NCI-H2227 (cell line): ENCODE measurements at regions not wholly inside any gene's neighbourhood (a gene's known extent, or its start where the extent isn't known, plus 50 kb on each side); places are given as distances from the start of the nearest gene placed in this dataset.
"Not testable (repeated sequence)": the region's sequence is repeated elsewhere in the genome, so short reads cannot be mapped to it uniquely, and the experiment has no call there.

Experiments used
- DNase-seq: peaks from one replicate; lab custom pipeline; 2025; ENCODE audit not compliant: unreplicated experiment; lab: John Stamatoyannopoulos, UW

DNA sequence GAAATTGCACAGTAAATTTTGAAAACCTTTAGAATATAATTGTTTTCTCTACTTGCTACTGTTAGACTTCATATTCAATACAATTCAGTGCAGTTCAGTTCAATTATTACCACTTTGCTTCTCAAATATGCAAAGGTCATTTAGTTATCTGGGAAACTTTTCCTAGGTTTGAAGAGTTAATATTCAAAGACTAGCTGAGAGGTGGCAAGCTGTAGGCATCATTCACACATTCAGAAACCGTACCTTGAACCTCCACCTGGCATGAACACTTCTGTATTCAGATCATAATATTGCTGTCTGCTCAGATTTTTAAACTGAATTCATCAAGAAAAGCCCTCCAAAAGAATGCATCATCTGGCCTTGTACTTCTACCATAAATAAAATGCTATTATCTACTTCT is 162.1 kb upstream of the PCSK5 start:
- DNase-seq: no peak

DNA sequence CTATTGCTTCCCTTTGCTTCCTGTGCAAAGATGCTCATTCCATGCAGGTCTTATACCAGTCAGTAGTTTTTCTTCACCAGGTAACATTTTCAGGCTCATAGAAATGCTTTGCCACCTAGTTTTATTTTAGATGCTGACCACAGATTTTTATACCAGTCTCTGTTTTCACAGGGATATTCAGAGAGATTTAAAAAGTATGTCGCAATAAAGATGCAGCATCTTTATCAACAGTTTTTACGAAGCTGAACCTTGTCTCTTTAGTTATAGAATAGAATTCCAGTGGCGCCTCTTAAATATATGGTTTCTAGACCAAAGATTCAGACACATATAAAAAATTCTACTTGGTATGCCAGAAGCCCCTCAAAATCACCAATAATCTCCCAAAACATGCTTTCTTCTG is 155.7 kb upstream of the PCSK5 start:
- DNase-seq: no peak

DNA sequence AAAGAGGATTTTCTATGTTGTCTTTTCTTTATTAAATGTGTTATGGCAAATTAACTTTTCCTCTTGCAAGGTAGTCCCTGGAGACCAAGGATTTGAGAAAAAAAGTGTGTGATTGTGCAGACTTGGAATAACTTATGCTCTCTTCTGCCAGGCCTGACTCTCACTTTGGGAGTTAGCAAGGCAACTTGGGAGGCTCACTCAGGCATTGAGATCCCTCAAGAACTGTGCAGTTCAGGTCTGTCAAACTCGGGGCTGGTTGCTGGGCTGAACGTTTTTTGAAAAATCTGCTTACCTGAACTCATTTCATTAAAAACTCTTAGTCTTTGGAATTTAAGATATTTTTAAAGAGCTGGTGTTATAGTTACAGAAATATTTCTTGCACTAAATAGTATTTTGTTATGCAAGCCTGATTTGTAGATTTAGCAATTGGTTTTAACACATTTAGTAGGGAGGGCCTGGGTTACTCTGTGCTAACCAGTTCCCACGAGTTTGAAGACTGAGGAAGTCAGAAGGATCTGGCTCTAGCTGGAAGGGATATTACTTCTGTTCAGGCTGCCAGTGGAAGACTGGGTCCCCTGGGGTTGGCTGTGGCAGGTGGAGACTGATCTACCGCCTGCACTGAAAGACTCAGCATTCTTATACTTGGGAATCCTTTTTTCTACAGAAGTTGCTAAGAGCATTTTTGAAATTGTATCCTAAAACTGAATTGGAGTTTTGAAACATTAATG is 150.4 kb upstream of the PCSK5 start:
- DNase-seq: no peak

DNA sequence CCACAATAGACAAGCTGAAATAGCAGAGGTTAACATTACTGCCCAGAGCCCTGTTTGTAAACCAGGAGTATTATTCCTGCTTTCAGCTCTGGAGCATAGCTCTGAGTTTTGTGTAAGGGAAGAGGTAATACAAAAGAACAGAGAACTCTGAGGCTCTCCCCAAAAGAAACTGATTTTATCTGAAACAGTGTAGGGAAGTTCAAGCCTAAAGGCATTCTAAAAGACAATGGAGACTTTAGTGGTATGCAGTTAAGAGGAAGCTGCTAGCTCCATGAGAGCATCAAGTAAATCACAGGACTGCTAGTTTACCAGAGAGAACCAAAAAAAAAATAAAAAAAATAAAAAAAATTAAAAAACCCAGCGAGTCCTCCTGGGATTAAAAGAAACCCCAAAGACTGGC is 146.6 kb upstream of the PCSK5 start:
- no peak for DNase-seq

DNA sequence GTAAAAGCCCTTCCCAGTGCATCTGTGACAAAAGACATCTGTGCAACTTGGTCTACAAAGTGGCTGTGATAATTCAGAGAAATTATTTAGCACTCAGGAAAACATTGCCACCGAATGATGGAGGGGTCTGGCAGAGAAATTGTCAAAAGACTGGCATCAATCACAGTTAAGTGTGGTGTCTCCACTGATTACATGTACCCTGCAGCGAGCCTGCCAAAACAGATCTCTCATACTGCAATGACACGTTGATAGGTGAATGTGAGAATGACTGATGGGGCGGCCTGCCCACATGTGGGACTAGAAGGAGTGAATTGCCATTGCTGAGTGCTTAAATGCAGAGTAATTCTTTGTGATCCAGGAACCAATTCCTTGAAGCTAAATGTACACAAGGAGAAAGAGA is 136.4 kb upstream of the PCSK5 start:
- DNase-seq: peak; percentile 88

DNA sequence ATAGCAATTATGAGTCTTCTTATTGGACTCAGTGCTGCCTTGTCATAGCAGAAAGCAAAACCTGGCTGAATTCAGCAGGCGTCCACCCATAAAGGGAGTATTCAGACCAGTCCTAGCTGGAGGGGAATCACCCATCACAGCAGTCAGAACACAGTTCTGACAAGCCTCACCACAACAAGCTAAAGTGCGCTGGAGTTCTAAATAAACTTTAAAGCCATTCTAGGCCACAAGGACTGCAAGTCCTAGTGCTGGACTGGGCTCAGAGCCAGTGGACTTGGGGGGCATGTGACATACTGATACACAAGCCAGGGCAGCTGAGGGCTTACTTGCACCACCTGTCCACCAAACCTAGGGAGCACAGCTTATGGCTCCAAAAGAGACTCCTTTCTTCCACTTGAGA is 115.3 kb upstream of the PCSK5 start:
- DNase-seq: no peak

DNA sequence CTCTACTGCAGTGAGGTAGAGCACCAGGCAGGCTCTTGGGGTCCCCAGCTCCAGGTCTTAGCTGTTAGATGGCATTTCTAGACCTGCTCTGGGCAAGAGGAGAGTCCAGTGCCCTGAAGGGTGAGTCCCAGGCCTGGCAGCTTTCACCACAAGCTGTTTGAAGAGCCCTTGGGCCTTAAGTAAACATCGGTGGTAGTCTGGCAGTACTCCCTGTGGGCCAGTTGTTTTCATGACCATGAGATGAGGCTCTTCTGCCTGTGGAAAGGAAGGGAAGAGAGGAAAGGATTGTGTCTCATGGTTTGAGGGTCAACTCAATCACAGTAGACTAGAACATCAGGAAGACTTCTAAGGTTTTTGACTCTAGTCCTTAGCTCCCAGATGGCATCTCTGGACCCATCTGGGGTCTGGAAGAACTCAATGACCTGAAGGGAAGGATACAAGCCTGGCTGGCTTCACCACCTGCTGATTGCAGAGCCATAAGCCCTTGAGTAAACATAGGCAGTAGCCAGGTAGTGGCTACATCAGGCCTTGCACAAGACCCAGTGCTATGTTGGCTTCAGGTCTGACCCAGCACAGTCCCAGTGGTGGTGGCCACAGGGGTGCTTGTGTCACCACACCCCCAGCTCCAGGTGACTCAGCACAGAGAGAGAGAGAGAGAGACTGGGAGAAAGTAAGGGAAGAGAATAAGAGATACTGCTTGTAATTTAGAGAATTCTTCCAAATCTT is 114.3 kb upstream of the PCSK5 start:
- no peak for DNase-seq

DNA sequence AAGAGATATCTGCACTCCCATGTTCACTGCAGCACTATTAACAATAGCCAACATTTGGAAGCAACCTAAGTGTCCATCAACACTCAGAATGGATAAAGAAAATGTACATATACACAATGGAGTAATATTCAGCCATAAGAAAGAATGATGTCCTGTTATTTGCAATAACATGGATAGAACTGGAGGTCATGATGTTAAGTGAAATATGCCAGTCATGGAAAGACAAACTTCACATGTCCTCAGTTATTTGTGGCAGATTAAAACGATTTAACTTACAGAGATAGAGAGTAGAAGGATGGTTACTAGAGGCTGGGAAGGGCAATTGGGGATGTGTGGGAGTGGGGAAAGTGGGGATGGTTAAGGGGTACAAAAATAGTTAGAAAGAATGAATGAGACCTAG is 110.3 kb upstream of the PCSK5 start:
- no peak for DNase-seq

DNA sequence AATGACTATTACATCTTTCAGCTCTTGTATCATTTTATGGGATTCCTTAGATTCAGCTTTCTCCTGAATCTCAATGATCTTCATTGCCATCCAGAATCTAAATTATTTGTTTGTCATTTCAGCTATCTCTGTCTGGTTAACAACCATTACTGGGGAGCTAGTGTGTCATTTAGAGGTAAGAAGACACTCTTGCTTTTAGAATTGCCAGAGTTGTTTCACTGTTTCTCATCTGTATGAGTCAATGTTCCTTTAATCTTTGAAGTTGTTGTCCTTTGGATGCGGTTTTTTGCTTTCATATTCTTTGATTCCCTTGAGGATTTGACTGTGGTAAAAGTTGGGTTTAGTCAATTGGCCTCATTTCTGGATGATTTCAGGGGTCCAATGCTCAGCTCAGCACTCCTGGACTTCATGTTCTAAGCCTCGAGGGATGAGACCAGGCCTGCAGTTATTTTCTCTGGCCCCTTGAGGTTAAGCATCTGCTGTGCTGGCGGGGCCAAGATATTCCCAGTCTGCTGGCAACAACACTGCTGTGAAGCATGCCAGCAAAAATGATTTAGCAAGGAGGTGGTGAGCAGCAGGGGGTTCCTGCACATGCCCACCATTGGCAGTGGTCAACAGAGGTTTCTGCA is 102.4 kb upstream of the PCSK5 start:
- DNase-seq: no peak

DNA sequence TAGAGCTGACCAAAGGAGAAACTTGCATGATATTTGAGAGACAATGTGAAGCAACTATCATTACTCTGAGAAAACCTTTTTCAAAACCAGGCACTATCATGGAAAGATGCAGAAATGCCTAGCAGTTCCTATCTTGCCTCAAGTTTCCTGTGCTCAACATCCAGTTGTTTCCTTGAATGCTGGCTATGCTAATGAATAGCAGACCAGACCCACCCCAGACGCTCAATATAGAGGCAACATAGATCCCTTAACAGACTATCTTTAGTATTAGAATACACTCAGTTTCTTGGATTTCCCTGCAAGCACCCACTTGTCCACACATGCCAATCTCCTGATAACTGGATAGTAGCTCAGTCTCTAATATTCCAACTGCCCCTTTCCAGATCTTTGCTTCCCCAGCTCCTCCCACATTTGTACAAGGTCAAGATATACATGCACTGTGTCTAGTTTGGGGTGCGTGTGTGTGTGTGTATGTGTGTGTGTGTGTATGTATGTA is 93.3 kb upstream of the PCSK5 start:
- no peak for DNase-seq

DNA sequence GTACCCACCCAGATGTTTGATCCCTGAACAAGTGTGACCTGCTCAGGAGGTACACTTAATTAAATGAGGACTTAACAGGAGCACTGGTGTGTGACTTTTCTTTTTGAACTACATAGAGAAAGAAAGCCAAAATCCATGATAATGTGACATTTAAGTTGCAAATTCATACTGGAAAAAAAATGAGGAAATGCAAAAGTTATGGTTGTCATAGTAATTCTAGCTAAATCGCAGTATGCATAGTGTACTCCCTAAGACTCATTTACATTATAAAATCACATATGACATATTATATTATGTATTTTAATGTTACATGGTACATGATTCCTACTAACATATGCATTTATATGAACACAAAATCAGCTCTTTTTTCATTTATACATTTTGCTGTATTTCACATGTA is 92.0 kb upstream of the PCSK5 start:
- DNase-seq: no peak

DNA sequence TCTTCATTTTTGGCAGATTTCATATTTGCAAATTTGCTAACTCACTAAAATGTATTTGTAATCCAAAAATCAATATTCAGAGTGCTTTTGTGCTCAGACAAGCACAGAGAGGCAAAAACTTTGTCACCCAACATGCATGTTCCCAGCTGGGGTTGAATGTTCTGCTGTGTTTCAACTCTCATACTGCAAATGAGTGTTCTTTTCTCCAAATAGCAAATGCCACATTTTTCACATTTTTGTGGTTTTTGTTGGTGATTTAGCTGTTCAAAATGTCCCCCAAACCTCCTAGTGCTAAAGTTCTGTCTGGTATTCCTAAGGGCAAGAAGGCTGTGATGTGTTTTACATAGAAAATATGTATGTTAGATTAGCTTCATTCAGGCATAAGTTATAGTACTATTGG is 87.3 kb upstream of the PCSK5 start:
- no peak for DNase-seq

DNA sequence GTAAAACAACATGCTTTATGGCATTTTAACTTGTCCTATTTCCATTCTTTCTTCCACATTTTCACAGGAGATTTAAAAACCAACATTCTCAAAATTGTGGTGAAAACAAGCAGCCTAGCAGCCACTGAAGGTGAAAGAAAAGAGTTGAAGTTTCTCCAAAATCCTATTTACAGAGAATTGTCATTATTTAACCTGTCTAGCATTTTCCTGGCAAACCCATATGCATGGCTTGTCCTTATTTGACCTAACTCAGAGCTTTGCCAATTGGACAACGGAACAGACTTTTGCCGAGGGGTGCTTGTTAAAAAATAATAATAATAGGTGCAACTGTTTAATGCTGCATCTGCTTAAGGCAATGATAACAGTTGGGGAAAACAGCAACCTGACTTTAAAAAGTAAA is 80.4 kb upstream of the PCSK5 start:
- DNase-seq: no peak

DNA sequence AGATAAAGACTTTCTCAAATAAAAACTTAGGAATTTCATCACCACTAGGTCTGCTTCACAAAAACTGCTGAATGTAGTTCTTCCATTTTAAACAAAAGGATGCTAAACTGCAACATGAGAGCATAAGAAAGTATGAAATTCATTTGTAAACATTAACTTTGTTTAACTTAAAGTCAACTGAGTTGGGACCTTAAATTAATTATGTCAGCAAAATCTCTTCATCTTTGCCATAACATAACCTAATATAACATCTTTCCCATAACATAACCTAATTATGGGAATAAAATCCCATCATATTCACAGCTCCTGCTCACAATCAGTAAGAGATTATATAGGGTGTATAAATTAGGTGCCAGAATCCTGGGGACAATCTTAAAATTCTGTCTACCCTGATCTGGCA is 78.8 kb upstream of the PCSK5 start:
- no peak for DNase-seq

DNA sequence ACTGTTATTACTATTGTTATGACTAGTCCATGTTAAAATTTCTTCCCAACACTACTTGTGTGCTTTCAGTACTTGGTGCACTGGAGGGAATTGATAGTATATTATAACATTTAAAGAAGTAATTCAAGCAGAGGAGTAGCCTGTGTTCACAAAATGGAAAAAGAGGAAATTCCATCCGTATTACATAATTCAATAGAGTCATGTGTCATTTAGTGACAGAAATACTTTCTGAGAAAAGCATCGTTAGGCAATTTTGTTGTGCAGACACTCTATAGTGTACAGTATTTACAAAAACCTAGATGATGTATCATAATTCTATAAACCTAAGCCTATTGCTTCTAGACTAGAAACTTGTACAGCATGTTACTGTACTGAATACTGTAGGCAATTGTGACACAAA is 78.3 kb upstream of the PCSK5 start:
- DNase-seq: no peak

DNA sequence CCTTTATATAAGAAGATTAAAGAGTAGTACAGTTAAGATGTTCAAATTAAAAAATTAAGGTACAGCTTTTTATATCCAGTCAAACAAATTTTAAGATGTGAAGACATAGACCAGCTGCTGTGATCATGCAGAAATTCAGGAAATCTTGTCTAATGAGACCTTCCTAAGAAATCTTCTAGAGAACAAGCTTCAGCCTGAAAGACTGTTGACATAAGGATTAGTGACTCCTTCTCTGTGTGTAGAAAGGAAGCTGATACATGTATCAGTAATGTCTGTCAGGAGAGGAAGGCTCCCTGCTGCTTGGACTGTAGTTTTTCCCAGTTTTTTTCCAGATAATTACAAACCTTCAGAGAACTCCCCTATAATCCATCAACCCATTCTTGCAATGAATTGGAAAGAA is 75.8 kb upstream of the PCSK5 start:
- no peak for DNase-seq

DNA sequence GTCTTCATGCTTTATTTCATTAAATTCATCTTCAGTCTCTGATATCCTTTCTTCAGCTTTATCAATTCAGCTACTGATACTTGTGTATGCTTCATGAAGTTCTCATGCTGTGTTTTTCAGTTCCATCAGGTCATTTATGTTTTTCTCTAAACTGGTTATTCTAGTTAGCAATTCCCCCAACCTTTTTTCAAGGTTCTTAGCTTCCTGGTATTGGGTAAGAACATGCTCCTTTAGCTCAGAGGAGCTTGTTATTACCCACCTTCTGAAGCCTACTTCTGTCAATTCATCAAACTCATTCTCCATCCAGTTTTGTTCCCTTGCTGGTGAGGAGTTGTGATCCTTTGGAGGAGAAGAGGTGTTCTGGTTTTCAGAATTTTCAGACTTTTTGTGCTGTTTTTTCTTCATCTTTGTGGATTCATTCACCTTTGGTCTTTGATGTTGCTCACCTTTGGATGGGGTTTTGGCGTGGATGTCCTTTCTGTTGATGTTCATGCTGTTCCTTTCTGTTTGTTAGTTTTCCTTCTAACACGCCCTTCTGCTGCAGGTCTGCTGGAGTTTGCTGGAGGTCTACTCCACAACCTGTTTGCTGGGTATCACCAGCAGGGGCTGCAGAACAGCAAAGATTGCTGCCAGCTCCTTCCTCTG is 69.9 kb upstream of the PCSK5 start:
- DNase-seq: not testable (repeated sequence)

DNA sequence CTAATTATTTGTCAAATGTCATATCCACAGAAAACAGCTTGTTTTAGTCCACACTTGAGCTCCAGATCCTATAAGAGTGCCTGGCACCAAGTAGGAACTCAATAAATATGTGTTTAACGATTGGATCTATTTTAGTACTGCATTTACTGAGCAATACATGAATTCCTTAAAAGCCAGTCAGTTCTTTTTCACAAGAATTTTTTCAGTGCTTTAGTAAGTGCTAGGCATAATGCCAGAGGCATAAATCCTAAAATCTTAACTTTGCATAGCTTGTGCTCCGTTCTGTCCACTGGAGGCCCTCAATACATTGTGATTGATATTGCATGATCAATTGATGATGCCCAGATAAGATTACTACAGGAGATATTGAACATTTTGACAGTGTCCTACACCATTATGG is 67.3 kb upstream of the PCSK5 start:
- DNase-seq: no peak

DNA sequence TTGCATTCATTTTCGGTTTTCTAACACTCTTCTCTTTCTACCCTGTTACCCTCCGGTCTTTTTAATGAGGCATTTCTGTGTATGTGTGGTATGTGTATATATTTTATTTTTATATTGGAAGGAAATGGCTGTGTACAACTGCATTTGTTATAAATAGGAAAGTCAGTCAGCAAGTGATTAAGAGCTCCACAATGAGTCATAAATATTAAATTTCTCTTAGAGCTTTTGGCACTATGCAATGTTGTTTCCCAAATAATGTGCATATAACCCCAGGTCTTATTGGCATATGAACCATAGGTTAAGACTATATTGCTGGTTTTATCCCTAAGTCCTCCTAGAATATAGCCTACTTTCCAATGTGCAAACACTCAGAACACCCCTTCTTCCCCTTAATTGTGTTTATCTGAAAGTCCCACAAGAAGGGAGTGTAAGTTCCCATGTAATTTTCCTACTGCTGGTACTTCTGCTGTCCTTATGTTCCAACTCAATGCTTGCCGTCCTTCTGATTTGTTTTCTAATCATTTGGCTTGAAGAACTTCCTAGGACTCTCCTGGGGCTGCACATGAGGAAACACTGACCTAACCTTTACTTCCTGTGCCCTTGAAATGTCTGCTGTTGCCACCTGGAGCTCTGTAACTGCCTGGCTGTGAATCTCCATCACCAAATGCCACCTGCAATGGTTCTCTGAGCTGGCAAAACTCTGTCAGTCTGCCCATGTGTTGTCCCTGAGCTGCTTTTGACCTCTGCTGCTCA is 65.5 kb upstream of the PCSK5 start:
- DNase-seq: no peak

DNA sequence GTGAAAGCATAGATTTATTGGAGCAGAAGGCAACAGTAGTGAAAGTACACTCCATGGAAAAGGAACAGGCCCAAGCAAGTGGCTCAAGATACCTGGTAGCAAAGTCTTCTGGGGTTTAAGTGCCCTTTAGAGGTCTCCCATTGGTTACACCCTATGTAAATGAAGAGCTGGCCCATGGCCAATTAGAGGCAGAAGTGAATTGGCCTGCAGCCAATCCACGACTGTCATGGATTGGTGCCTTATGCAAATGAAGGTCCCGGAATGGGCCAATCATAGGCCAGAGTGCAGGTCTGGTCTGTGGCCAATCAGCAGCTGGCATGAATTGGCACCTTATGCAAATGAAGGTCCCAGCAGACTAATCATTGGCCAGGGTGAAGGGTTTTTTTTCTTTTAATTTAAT is 64.2 kb upstream of the PCSK5 start:
- no peak for DNase-seq

DNA sequence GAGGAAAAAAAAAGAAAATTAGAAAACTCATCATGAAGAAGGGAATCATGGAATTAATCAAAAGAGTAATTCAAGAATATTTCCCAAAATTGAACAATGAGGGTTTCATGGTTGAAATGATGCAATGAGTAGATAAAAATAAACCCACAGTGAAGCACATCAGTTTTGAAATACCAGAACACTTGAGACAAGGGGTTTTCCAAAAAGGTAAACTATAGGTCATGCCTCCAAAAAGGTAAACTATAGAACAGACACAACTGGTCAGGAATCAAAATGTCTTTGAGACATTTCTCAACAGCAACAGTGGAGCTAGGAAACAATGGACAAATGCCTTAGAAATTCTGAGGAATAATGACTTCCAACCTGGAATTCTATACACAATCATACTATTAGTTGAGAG is 60.2 kb upstream of the PCSK5 start:
- DNase-seq: no peak
